ENCODE measurements at regions not wholly inside any gene's neighbourhood (a gene's known extent, or its start where the extent isn't known, plus 50 kb on each side); places are given as distances from the start of the nearest gene placed in this dataset.

DNA sequence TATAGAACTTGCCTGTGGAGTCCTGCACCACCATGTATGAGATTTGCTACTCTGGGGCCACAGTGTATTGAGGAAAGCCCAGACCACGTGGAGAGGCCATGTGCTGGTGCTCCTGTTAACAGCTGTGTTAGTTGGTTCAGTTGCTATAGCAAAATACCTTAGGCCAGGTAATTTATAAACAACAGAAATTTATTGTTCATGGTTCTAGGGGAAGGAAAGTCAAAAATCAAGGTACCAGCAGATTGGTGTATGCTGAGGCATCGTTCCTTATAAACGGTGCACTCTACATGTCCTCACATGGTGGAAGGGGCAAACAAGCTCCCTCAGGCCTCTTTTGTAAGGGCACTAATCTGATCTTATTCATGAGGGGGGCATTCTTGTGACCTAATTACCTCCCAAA, 135.9 kb upstream of the FOXN2 start:
- no peaks in the 10 kb centered on the region for H3K27me3 ChIP-seq (ENCODE audit: control insufficient read depth, insufficient read depth, low read length)
- H3K4me3 ChIP-seq (ENCODE audit: low read length): no peak overlapping the region
- H3K9me3 ChIP-seq (ENCODE audit: control insufficient read depth, low read length): no peaks in the 10 kb centered on the region
- no peaks in the 10 kb centered on the region for H3K36me3 ChIP-seq (ENCODE audit: control insufficient read depth, insufficient read depth, low read length)
- H3K4me1 ChIP-seq (ENCODE audit: control insufficient read depth, insufficient read depth, low read length): no peaks in the 10 kb centered on the region
- no peak overlapping the region for H3K9ac ChIP-seq (ENCODE audit: low read length)

- no peaks in the 10 kb centered on the region for H3K9me3 ChIP-seq (ENCODE audit: control insufficient read depth, low read length)
Measured at GRCh38 chr2:48180557-48180956, 133.9 kb upstream of the FOXN2 start.

DNA sequence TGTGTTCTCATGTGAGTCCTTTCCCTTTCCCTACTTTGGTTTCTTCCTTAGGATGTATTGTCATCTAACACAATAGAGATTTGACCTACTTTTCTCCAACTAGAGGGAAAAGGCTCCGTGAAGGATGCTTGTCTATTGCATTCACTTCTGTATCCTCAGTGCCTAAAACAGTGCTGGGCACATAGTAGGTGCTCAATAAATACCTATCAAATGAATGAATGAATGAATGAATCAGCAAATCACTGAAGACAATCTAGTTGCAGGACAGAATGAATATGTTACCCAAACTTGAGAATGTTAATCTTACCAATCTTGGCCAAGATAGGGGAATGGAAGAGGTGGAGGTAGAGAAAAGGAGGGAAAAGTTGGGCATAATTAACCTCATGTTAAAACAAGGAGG, 131.2 kb upstream of the FOXN2 start:
- Histone ChIP-seq H3K27me3 (ENCODE audit: control insufficient read depth, insufficient read depth, low read length) (no peaks in the 10 kb centered on the region), H3K4me1 (ENCODE audit: control insufficient read depth, insufficient read depth, low read length) (no peaks in the 10 kb centered on the region), H3K9me3 (ENCODE audit: control insufficient read depth, low read length) (no peaks in the 10 kb centered on the region), H3K36me3 (ENCODE audit: control insufficient read depth, insufficient read depth, low read length) (no peaks in the 10 kb centered on the region), H3K4me3 (ENCODE audit: low read length) (no peak overlapping the region), H3K9ac (ENCODE audit: low read length) (no peak overlapping the region)

More at GRCh38 chr2:48180557-48180956, 133.9 kb upstream of the FOXN2 start:
- Histone ChIP-seq H3K36me3 (ENCODE audit: control insufficient read depth, insufficient read depth, low read length) (no peaks in the 10 kb centered on the region), H3K4me1 (ENCODE audit: control insufficient read depth, insufficient read depth, low read length) (no peaks in the 10 kb centered on the region), H3K4me3 (ENCODE audit: low read length) (no peak overlapping the region), H3K9ac (ENCODE audit: low read length) (no peak overlapping the region), H3K27me3 (ENCODE audit: control insufficient read depth, insufficient read depth, low read length) (no peaks in the 10 kb centered on the region)

DNA sequence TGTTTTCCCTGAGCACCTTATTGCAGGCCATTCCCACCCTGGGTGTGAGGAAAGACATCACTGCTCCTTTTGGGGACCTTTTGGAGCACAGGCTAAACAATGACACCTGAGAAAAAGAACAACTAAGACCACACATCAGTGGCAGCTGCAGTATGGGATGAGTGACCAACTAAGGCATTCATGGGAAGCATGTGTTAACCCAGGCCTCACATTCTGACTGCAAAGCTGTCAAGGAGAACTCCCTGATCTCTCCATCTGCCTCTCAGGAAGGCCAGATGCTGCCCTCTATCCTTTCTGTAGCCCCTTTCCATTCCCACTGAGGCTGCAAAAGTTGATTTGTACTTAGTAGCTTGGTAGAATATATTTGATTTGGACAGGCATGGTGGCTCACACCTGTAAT, 130.5 kb upstream of the FOXN2 start:
- H3K27me3 ChIP-seq (ENCODE audit: control insufficient read depth, insufficient read depth, low read length): no peaks in the 10 kb centered on the region
- no peaks in the 10 kb centered on the region for H3K4me1 ChIP-seq (ENCODE audit: control insufficient read depth, insufficient read depth, low read length)
- H3K4me3 ChIP-seq (ENCODE audit: low read length): no peak overlapping the region
- no peaks in the 10 kb centered on the region for H3K9me3 ChIP-seq (ENCODE audit: control insufficient read depth, low read length)
- H3K9ac ChIP-seq (ENCODE audit: low read length): no peak overlapping the region
- no peaks in the 10 kb centered on the region for H3K36me3 ChIP-seq (ENCODE audit: control insufficient read depth, insufficient read depth, low read length)

DNA sequence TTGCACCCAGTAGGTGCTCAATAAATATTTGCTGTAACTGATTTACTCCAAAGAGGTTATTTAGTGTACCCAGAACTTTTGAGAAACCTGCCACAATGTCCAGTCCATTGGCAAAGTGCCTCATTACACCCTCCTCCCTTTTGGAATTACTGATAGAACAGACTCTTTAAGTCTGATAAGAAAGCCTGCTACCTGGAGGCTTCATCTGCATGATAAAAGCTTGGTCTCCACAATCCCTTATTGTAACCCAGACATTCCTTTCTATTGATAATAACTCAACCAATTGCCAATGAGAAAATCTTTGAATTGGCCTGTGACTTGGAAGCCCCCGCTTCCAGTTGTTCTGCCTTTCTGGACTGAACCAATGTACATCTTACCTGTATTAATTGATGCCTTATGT, 127.0 kb upstream of the FOXN2 start:
- no peaks in the 10 kb centered on the region for H3K27me3 ChIP-seq (ENCODE audit: control insufficient read depth, insufficient read depth, low read length)
- H3K4me3 ChIP-seq (ENCODE audit: low read length): no peak overlapping the region
- no peaks in the 10 kb centered on the region for H3K9me3 ChIP-seq (ENCODE audit: control insufficient read depth, low read length)
- no peaks in the 10 kb centered on the region for H3K36me3 ChIP-seq (ENCODE audit: control insufficient read depth, insufficient read depth, low read length)
- no peaks in the 10 kb centered on the region for H3K4me1 ChIP-seq (ENCODE audit: control insufficient read depth, insufficient read depth, low read length)
- H3K9ac ChIP-seq (ENCODE audit: low read length): no peak overlapping the region

DNA sequence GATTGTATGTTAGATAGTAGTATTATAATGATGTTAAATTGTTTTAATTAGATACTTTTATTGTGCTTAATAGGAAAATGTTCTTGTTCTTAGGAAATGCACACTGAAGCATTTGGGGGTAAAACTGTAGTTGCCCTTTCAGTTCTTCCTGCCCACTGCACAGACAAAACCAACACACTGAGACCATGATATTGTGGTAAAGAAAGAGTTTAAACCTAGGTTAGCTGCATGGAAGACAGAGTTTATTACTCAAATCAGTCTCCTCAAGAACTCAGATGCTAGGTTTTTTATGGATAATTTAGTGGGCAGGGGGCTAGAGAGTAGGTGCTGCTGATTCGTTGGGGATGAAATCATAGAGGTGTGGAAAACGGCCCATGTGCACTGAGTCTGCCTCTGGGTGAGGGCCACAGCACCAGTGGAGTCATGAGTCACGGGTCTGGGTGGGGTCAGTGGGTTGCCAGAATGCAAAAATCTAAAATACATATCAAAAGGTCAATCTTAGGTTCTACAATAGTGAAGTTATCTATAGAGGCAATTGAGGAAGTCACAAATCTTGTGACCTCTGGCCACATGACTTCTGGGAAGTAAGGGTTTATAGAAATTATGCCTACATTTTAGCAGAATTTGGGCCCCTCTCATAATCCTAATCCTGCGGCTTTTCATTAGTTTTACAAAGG, 124.8 kb upstream of the FOXN2 start:
- Histone ChIP-seq H3K36me3 (ENCODE audit: control insufficient read depth, insufficient read depth, low read length) (no peaks in the 10 kb centered on the region), H3K9ac (ENCODE audit: low read length) (no peak overlapping the region), H3K9me3 (ENCODE audit: control insufficient read depth, low read length) (no peaks in the 10 kb centered on the region), H3K4me3 (ENCODE audit: low read length) (no peak overlapping the region), H3K4me1 (ENCODE audit: control insufficient read depth, insufficient read depth, low read length) (no peaks in the 10 kb centered on the region), H3K27me3 (ENCODE audit: control insufficient read depth, insufficient read depth, low read length) (no peaks in the 10 kb centered on the region)

GRCh38 chr2:48190230-48190629, 124.3 kb upstream of the FOXN2 start:
- H3K4me1 ChIP-seq (ENCODE audit: control insufficient read depth, insufficient read depth, low read length): no peaks in the 10 kb centered on the region

GRCh38 chr2:48194641-48195040, 119.8 kb upstream of the FOXN2 start:
- H3K9me3 ChIP-seq (ENCODE audit: control insufficient read depth, low read length): no peaks in the 10 kb centered on the region
- no peaks in the 10 kb centered on the region for H3K36me3 ChIP-seq (ENCODE audit: control insufficient read depth, insufficient read depth, low read length)
- H3K27me3 ChIP-seq (ENCODE audit: control insufficient read depth, insufficient read depth, low read length): no peaks in the 10 kb centered on the region
- no peak overlapping the region for H3K4me3 ChIP-seq (ENCODE audit: low read length)
- peaks cover 9% of the 10 kb centered on the region for H3K4me1 ChIP-seq (ENCODE audit: control insufficient read depth, insufficient read depth, low read length)
- H3K9ac ChIP-seq (ENCODE audit: low read length): no peak overlapping the region

More at GRCh38 chr2:48190230-48190629, 124.3 kb upstream of the FOXN2 start:
- Histone ChIP-seq H3K4me3 (ENCODE audit: low read length) (no peak overlapping the region), H3K36me3 (ENCODE audit: control insufficient read depth, insufficient read depth, low read length) (no peaks in the 10 kb centered on the region), H3K27me3 (ENCODE audit: control insufficient read depth, insufficient read depth, low read length) (no peaks in the 10 kb centered on the region), H3K9ac (ENCODE audit: low read length) (no peak overlapping the region), H3K9me3 (ENCODE audit: control insufficient read depth, low read length) (no peaks in the 10 kb centered on the region)

DNA sequence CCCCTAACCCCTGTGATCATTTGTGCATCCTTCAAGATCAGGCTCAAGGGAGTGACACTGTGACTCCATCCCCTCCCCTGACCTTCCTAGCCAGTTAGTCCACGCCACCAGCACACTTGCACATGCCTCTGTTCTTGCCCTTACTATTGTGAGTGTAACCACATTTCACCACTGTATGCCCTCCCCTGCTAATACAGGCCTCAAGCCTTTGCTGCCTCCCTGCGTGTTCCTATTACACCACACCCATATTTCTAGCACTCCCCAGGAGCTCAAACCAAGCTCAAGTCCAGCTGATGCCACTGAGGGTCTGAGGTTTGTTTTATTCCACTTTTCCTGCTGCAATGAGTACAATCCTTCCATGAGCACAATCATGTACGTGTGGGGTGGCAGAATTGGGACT, 119.3 kb upstream of the FOXN2 start:
- Histone ChIP-seq H3K27me3 (ENCODE audit: control insufficient read depth, insufficient read depth, low read length) (no peaks in the 10 kb centered on the region), H3K36me3 (ENCODE audit: control insufficient read depth, insufficient read depth, low read length) (no peaks in the 10 kb centered on the region), H3K9me3 (ENCODE audit: control insufficient read depth, low read length) (no peaks in the 10 kb centered on the region), H3K4me1 (ENCODE audit: control insufficient read depth, insufficient read depth, low read length) (peaks cover 9% of the 10 kb centered on the region), H3K4me3 (ENCODE audit: low read length) (no peak overlapping the region), H3K9ac (ENCODE audit: low read length) (no peak overlapping the region)

- Histone ChIP-seq H3K27me3 (ENCODE audit: control insufficient read depth, insufficient read depth, low read length) (no peaks in the 10 kb centered on the region), H3K9ac (ENCODE audit: low read length) (no peak overlapping the region), H3K9me3 (ENCODE audit: control insufficient read depth, low read length) (no peaks in the 10 kb centered on the region), H3K4me1 (ENCODE audit: control insufficient read depth, insufficient read depth, low read length) (peaks cover 9% of the 10 kb centered on the region), H3K36me3 (ENCODE audit: control insufficient read depth, insufficient read depth, low read length) (no peaks in the 10 kb centered on the region), H3K4me3 (ENCODE audit: low read length) (no peak overlapping the region)
Measured at GRCh38 chr2:48197618-48198017, 116.9 kb upstream of the FOXN2 start.

- no peaks in the 10 kb centered on the region for H3K27me3 ChIP-seq (ENCODE audit: control insufficient read depth, insufficient read depth, low read length)
- no peaks in the 10 kb centered on the region for H3K9me3 ChIP-seq (ENCODE audit: control insufficient read depth, low read length)
- H3K4me1 ChIP-seq (ENCODE audit: control insufficient read depth, insufficient read depth, low read length): peaks cover 9% of the 10 kb centered on the region
- no peak overlapping the region for H3K9ac ChIP-seq (ENCODE audit: low read length)
- no peak overlapping the region for H3K4me3 ChIP-seq (ENCODE audit: low read length)
- no peaks in the 10 kb centered on the region for H3K36me3 ChIP-seq (ENCODE audit: control insufficient read depth, insufficient read depth, low read length)
Measured at GRCh38 chr2:48198371-48198770, 116.1 kb upstream of the FOXN2 start.

DNA sequence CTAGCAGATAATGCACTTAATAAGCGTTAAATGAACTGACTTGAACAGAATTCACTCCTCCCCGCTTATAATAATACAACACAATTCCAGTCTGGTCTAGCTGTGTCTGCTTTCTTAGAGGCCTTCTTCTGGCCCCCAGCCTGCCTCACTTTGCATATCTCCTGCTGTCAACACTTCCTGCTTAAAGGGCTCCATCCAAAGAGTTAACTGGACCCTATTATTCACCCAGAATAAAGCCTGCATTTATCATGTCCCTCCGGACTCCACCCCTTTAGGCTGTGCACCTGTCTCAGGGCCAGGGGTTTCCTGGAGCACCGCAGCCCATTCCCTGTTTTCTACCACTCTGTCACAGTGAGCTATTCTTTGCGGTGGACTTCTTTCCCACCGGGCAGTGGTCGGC, 115.4 kb upstream of the FOXN2 start:
- no peak overlapping the region for H3K9ac ChIP-seq (ENCODE audit: low read length)
- no peak overlapping the region for H3K4me3 ChIP-seq (ENCODE audit: low read length)
- peaks cover 9% of the 10 kb centered on the region for H3K4me1 ChIP-seq (ENCODE audit: control insufficient read depth, insufficient read depth, low read length)
- no peaks in the 10 kb centered on the region for H3K27me3 ChIP-seq (ENCODE audit: control insufficient read depth, insufficient read depth, low read length)
- no peaks in the 10 kb centered on the region for H3K9me3 ChIP-seq (ENCODE audit: control insufficient read depth, low read length)
- H3K36me3 ChIP-seq (ENCODE audit: control insufficient read depth, insufficient read depth, low read length): no peaks in the 10 kb centered on the region
